HepG2 (cell line): ENCODE measurements at regions not wholly inside any gene's neighbourhood (a gene's known extent, or its start where the extent isn't known, plus 50 kb on each side); places are given as distances from the start of the nearest gene placed in this dataset.

Source experiments
- ATAC-seq: fragments of 200-7000 bp; cut with Tn5 transposase; 3 replicates; pipeline ENCODE4 v1.9.1; 2020; ENCODE audit warnings: mild to moderate bottlenecking, moderate library complexity
- BruUV-seq: library from RNA; stranded (reverse); fragments of 400-500 nt; replicated peaks from 2 replicates; lab custom pipeline; 2021; lab: Mats Ljungman, UMichigan
- CTCF ChIA-PET: fragments of 300-600 bp; formaldehyde crosslinking; extraction: SDS; loops from one replicate; lab custom pipeline; 2021; ENCODE audit warnings: low total read pairs, inconsistent platforms, low intra/inter-chr PET ratio; lab: Yijun Ruan, JAX
- POLR2A ChIA-PET: fragments of 350-600 bp; sonication (Branson Sonifier 250); formaldehyde crosslinking; loops from one replicate; lab custom pipeline; 2020; ENCODE audit warnings: antibody characterized with exemption, inconsistent platforms; lab: Yijun Ruan, JAX
- DNase-seq: peaks from one replicate; pipeline ENCODE4 v3.0.0-alpha.2; 2015; ENCODE audit warnings: low spot score
- FAIRE-seq: peaks from 3 replicates; lab custom pipeline; 2011; peaks lifted over from hg19 to GRCh38; lab: Jason Lieb, UNC
- H2AFZ ChIP-seq: one replicate; pipeline ENCODE4 v1.6.1; 2011; ENCODE audit warnings: low read length, inconsistent platforms
- H3K27ac ChIP-seq: fragments of 300-600 bp; 3 replicates; pipeline ENCODE4 v1.8.0; 2011; ENCODE audit warnings: mixed run types, mild to moderate bottlenecking, mixed read lengths, low read length, inconsistent platforms; ENCODE audit not compliant: insufficient read depth; ENCODE audit errors: extremely low read length
- H3K27me3 ChIP-seq, 2 experiments: fragments of 200-600 bp in 1 of 2; 2 replicates in 1 of 2; 3 replicates in 1 of 2; pipeline versions ENCODE4 v1.6.0 to v1.8.0; 2011; ENCODE audit warnings: low read length in 2 of 2, mild to moderate bottlenecking in 2 of 2, moderate library complexity in 2 of 2, inconsistent platforms in 1 of 2; ENCODE audit not compliant: insufficient read depth in 2 of 2, control insufficient read depth in 1 of 2
- H3K36me3 ChIP-seq, 2 experiments: fragments of 200-600 bp in 1 of 2; replicated peaks in 1 of 2; 2 replicates in 1 of 2; 3 replicates in 1 of 2; pipeline versions ENCODE4 v1.5.1 to v1.8.0; 2011; ENCODE audit warnings: low read length in 2 of 2, inconsistent platforms in 1 of 2; ENCODE audit not compliant: insufficient read depth in 2 of 2, control insufficient read depth in 1 of 2
- H3K4me1 ChIP-seq: 2 replicates; pipeline ENCODE4 v1.5.1; 2012; ENCODE audit warnings: low read length, inconsistent platforms; ENCODE audit not compliant: insufficient read depth
- H3K4me2 ChIP-seq: 2 replicates; pipeline ENCODE4 v1.6.0; 2011; ENCODE audit warnings: low read depth, low read length, inconsistent platforms
- H3K4me3 ChIP-seq, 3 experiments: fragments of 200-600 bp in 1 of 3; sonication (generic), shearing (Covaris generic) in 1 of 3; replicated peaks in 1 of 3; 2 replicates each; pipeline ENCODE4 v1.5.1; 2011 to 2016; ENCODE audit warnings: low read length in 3 of 3, inconsistent platforms in 2 of 3, low read depth in 2 of 3, mild to moderate bottlenecking in 2 of 3, control low read depth in 1 of 3, mixed read lengths in 1 of 3; ENCODE audit not compliant: insufficient read depth in 1 of 3
- H3K79me2 ChIP-seq: one replicate; pipeline ENCODE4 v1.6.1; 2011; ENCODE audit warnings: low read length, inconsistent platforms; ENCODE audit not compliant: insufficient read depth
- H3K9ac ChIP-seq: 2 replicates; pipeline ENCODE4 v1.6.0; 2011; ENCODE audit warnings: mild to moderate bottlenecking, low read depth, low read length, inconsistent platforms; ENCODE audit not compliant: insufficient read depth
- H3K9me3 ChIP-seq: 2 replicates; pipeline ENCODE4 v1.5.1; 2012; ENCODE audit warnings: mild to moderate bottlenecking, low read length
- H4K20me1 ChIP-seq: 2 replicates; pipeline ENCODE4 v1.6.0; 2011; ENCODE audit warnings: inconsistent platforms, mild to moderate bottlenecking, low read length, moderate library complexity; ENCODE audit not compliant: insufficient read depth
- ESRRA ChIP-seq: sonication (generic); formaldehyde crosslinking; IDR thresholded peaks from 2 replicates; pipeline ENCODE4 v1.5.1; 2020; ENCODE audit warnings: mild to moderate bottlenecking, low read depth, missing genetic modification reagents
- FIP1L1 ChIP-seq: fragments of 200-400 bp; formaldehyde crosslinking; IDR thresholded peaks from 2 replicates; pipeline ENCODE4 v1.6.1; 2018; ENCODE audit warnings: low read depth, mild to moderate bottlenecking, low read length, moderate library complexity, borderline replicate concordance; ENCODE audit not compliant: insufficient read depth
- HNRNPK ChIP-seq: fragments of 200-400 bp; formaldehyde crosslinking; IDR thresholded peaks from 2 replicates; pipeline ENCODE4 v1.6.1; 2018; ENCODE audit warnings: low read length, low read depth, moderate library complexity, mild to moderate bottlenecking; ENCODE audit not compliant: poor library complexity, severe bottlenecking
- KAT8 ChIP-seq: IDR thresholded peaks from 2 replicates; pipeline ENCODE4 v1.6.1; 2016; ENCODE audit warnings: missing genetic modification reagents, missing compliant biosample characterization
- MXD4 ChIP-seq: IDR thresholded peaks from 2 replicates; pipeline ENCODE4 v1.6.1; 2016; ENCODE audit warnings: mild to moderate bottlenecking, missing biosample characterization, missing genetic modification reagents
- PCBP1 ChIP-seq: fragments of 200-400 bp; formaldehyde crosslinking; IDR thresholded peaks from 2 replicates; pipeline ENCODE4 v1.6.1; 2017; ENCODE audit warnings: mild to moderate bottlenecking, low read depth, low read length, borderline replicate concordance
- ZNF569 ChIP-seq: sonication (generic); formaldehyde crosslinking; IDR thresholded peaks from 2 replicates; pipeline ENCODE4 v1.5.0; 2020; ENCODE audit warnings: mild to moderate bottlenecking, missing genetic modification reagents, moderate library complexity, borderline replicate concordance
- WGBS: methylation state at CpG from one replicate; pipeline ENCODE4 v1.1.6; 2017; ENCODE audit warnings: low lambda C conversion rate; 5-methylcytosine and 5-hydroxymethylcytosine counted together
- in situ Hi-C: cut with HindIII; loops from 2 replicates; pipeline ENCODE4 v1.10.0; 2017; ENCODE audit warnings: low pct_unique_long_range_greater_than_20kb; ENCODE audit not compliant: extremely low pct_ligation_motif_present
- intact Hi-C: fragments of 100-400 bp; cut with micrococcal nuclease; formaldehyde crosslinking; loops from one replicate; pipeline ENCODE4 v1.10.0; 2022; ENCODE audit not compliant: unreplicated experiment

GRCh38 chr15:93722165-93722564 lies 509.2 kb upstream of the MCTP2 start:
- Histone ChIP-seq H4K20me1 (no peaks in the 10 kb centered on the region), H3K27me3 (no peaks in the 10 kb centered on the region), H3K9ac (no peak overlapping the region), H3K79me2 (no peaks in the 10 kb centered on the region), H3K9me3 (peaks cover 9% of the 10 kb centered on the region; the same call in 1 of the 2 replicates)
- FAIRE-seq (no peak), ATAC-seq (no peak)
- CTCF ChIA-PET: no interaction called here
- no peak for TF ChIP-seq KAT8
- 0 out of 2 replicates have a peak, but pooled peaks have one; percentile 62 for TF ChIP-seq PCBP1
- TF ChIP-seq HNRNPK: peak; percentile 96
- TF ChIP-seq, all 625 proteins: peak for 2
- Histone ChIP-seq H3K36me3 (no peaks in the 10 kb centered on the region), H2AFZ (no peak overlapping the region), H3K4me3 (no peak overlapping the region), H3K27ac (no peak overlapping the region), H3K4me2 (no peak overlapping the region), H3K4me1 (no peaks in the 10 kb centered on the region)
- BruUV-seq: no TSS peak
- in situ Hi-C loops (no loop called here), intact Hi-C loops (no loop called here)
- POLR2A ChIA-PET: no interaction called here
- DNase-seq: no peak

- H3K9me3 ChIP-seq: peaks cover 5% of the 10 kb centered on the region; the same call in 1 of the 2 replicates
- no peak for ATAC-seq
- ChIA-PET POLR2A (no interaction called here), CTCF (no interaction called here)
- H2AFZ ChIP-seq: no peak overlapping the region
- H3K4me2 ChIP-seq: no peak overlapping the region
- 2% methylated on average over 3 of the region's 3 CpGs for WGBS
- H3K36me3 ChIP-seq: no peaks in the 10 kb centered on the region
- no peak overlapping the region for H3K4me3 ChIP-seq
- FAIRE-seq: no peak
- in situ Hi-C loops (no loop called here), intact Hi-C loops (no loop called here)
- no peaks in the 10 kb centered on the region for H3K27me3 ChIP-seq
- no peak overlapping the region for H3K27ac ChIP-seq
- no TSS peak for BruUV-seq
- no peaks in the 10 kb centered on the region for H3K4me1 ChIP-seq
- DNase-seq: no peak
- TF ChIP-seq MXD4 (CRISPR knock-in tag): no peak
- TF ChIP-seq ESRRA (CRISPR knock-in tag): no peak
- TF ChIP-seq FIP1L1: no peak
- no peak for TF ChIP-seq ZNF569 (CRISPR knock-in tag)
- H4K20me1 ChIP-seq: no peaks in the 10 kb centered on the region
- no peaks in the 10 kb centered on the region for H3K79me2 ChIP-seq
- no peak overlapping the region for H3K9ac ChIP-seq
These were observed 510.8 kb upstream of the MCTP2 start for GRCh38 chr15:93720607-93721006.
